Fibroblast of the aortic adventitia (primary cell): ENCODE measurements at regions not wholly inside any gene's neighbourhood (a gene's known extent, or its start where the extent isn't known, plus 50 kb on each side); places are given as distances from the start of the nearest gene placed in this dataset.

ENCODE experiments used
- DNase-seq: peaks from one replicate; pipeline ENCODE4 v3.0.0-alpha.2; 2010; ENCODE audit warnings: low read depth
- H3K4me3 ChIP-seq: 2 replicates; pipeline ENCODE4 v1.5.1; 2011; ENCODE audit warnings: low read depth, mild to moderate bottlenecking, control low read depth, low read length, moderate library complexity
- TF ChIP-seq, protein P1 (sequence below): IDR thresholded peaks from 2 replicates; pipeline ENCODE4 v1.5.1; 2011; ENCODE audit warnings: mild to moderate bottlenecking, low read length, control low read depth, inconsistent platforms; ENCODE audit not compliant: insufficient read depth

DNA sequence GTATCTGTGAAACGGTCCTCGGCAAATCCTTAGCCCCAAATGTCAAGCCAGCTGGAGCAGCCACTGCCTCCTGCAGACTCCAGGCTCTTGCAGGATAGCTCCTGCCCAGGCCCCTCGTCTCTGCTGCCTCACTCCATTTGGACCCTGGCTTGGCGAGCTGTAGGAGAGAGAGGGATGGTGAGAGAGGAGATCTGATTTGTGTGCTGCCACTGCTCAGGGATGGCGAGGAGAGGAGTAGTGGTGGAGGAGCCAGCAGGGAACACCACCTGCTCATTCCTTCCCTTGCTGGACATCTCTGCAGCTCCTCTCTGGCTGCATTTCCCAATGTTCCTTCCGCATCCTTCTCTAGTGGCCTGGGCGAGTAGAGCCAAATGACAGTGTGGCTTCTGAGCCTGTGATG, 109.1 kb upstream of the NCK2 start:
- TF ChIP-seq, protein P1, sequence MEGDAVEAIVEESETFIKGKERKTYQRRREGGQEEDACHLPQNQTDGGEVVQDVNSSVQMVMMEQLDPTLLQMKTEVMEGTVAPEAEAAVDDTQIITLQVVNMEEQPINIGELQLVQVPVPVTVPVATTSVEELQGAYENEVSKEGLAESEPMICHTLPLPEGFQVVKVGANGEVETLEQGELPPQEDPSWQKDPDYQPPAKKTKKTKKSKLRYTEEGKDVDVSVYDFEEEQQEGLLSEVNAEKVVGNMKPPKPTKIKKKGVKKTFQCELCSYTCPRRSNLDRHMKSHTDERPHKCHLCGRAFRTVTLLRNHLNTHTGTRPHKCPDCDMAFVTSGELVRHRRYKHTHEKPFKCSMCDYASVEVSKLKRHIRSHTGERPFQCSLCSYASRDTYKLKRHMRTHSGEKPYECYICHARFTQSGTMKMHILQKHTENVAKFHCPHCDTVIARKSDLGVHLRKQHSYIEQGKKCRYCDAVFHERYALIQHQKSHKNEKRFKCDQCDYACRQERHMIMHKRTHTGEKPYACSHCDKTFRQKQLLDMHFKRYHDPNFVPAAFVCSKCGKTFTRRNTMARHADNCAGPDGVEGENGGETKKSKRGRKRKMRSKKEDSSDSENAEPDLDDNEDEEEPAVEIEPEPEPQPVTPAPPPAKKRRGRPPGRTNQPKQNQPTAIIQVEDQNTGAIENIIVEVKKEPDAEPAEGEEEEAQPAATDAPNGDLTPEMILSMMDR = no peak
- H3K4me3 ChIP-seq = no peak overlapping the region
- no peak for DNase-seq

DNA sequence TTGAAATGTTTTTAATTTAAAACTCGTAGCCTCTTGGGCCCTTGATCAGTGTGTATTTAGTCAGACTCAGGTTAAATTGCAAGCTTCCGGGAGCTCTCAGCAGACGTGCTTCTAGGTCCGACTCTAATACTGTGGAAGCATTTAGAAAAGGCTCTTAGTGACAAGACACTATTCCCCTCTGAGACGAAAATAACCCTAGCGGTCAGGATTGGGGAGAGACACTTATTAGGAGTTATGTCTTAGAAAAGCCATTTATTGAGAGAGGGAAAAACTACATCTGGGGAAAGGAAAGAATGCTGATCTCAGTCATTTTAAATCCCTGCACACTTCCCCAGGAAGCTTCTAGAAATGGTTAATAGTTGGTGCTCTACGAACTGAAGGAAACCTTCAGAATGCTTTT, 110.5 kb upstream of the NCK2 start:
- TF ChIP-seq, protein P1 = no peak
- DNase-seq = no peak
- H3K4me3 ChIP-seq = no peak overlapping the region

DNA sequence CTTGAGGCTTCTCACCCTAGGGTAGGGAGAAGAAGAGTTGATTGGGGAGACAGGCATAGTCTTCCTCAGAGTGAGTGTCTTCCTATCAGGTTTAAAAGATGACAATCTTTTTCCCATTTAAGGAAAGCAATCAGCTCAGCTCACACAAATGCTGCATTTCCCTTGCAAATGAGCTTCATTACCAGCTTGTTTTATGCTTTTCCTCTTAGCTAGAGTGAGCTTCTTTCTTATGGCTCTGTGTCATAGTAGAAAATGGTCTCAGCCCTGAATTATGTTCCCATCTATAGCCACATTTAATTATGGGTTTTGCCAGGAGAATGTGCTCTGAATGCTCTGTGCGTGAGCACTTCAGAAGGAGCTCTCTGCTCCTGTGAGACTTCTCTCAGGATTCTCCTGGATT, 112.8 kb upstream of the NCK2 start:
- no peak for DNase-seq
- TF ChIP-seq, protein P1 = no peak
- H3K4me3 ChIP-seq = no peak overlapping the region

DNA sequence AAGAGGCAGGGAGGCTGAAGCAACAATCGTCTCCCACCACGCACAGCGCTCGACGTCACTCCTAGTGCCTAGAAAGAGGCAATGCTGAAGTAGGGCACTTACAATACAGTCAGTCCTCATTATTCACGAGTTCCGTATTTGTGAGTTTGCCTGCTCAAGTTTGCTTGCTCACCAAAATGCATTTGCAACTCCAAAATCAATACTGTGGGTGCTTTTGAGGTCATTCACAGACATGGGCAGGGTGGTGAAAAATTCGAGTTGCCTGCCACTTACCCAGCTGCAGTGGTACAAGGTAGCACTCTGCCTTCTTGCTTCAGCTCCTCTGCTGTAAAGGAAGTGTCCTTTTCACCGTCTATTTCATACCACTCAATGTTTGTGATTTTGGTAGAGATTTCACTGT, 113.7 kb upstream of the NCK2 start:
- no peak for DNase-seq
- no peak overlapping the region for H3K4me3 ChIP-seq
- TF ChIP-seq, protein P1 = no peak

DNA sequence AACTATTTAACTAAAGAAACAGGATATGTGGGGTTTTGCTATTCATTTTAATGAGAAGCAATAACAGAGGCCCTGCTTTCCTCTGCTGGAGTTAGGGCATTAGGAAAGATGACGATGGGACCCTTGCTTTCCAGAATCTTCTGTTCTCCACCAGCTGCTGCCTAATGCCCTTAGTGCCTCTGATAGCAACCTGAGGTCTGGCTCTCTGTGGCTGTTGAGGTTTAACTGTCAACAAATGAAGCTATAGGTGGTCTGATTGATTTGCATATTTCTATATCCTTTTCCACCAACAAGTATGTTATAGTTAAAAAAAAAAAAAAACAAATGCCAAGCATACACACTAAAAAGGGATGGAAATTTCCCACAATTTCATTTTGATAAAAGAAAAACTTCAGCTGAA, 115.1 kb upstream of the NCK2 start:
- TF ChIP-seq, protein P1 = no peak
- no peak overlapping the region for H3K4me3 ChIP-seq
- no peak for DNase-seq

DNA sequence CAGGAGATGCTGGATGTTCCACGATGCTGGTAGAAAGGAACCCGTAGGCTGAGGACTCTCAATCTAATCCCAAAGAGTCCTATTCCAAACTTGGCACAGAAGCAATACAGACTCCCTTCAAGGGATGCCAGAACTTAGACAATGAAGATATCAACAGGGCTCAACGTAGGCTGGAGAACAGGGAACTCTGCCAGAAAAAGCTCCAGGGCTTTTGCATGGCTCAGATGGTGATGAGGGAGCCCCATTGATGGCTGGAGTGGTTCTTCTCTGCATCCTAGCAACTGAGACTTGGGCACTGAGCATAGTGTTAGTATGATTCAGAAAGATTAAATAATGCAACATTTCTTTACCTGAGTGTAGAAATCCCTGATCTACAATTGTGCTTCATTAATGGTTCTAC, 117.2 kb upstream of the NCK2 start:
- H3K4me3 ChIP-seq = no peak overlapping the region
- DNase-seq = no peak
- TF ChIP-seq, protein P1 = no peak

DNA sequence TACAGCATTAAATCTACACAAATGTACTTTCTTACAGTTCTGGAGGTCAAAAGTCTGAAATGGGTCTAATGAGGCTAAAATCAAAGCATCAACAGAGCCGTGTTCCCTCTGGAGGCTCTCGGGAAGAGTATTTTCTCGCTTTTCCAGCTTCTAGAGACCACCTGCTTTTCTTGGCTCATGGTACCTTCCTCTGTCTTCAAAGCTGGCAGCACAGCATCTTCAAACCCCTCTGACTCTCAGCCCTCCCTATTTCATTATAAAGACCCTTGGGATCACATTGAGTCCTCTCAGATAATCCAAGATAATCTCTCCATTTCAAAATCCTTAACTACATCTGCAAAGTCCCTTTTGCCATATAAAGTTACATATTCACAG, 117.8 kb upstream of the NCK2 start:
- no peak for DNase-seq
- no peak overlapping the region for H3K4me3 ChIP-seq
- TF ChIP-seq, protein P1 = no peak
